ENCODE measurements at regions not wholly inside any gene's neighbourhood (a gene's known extent, or its start where the extent isn't known, plus 50 kb on each side); places are given as distances from the start of the nearest gene placed in this dataset.

DNA sequence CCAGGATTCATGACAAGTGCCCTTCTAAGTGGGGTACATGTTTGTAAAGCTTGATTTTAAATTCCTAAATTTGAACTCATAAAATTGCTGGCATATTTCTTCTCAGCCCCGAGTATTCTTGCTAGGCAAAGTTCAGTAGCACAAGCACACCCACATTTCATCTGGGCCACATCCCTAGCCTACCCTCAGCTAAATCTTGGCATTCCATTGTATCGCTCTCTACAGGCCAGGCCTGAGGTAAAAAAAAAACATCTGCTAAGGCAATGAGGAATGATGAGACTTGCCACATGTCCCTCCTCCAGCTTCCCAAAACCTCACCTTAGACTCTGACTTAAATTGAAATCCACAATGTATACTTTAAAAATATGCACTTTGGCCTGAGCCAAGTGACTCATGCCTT, 51.4 kb upstream of the VCX3B start:
- Histone ChIP-seq H3K4me1 (ENCODE audit: control insufficient read depth, extremely low read depth, insufficient read depth, low read length) (no peaks in the 10 kb centered on the region), H3K4me3 (ENCODE audit: control insufficient read depth in 2 of 3, extremely low read depth in 1 of 3, insufficient read depth in 2 of 3, low read depth in 1 of 3, low read length in 3 of 3) (no peak overlapping the region)
- FAIRE-seq = no peak

More for the DNA sequence above, 51.4 kb upstream of the VCX3B start:
- H3K9ac ChIP-seq (ENCODE audit: control insufficient read depth, extremely low read depth, insufficient read depth, low read length) = no peak overlapping the region
- TF ChIP-seq EZH2 (IDR thresholded peaks at IDR 0.05; ENCODE audit: low read length) = no peak
- TF ChIP-seq, protein P1, sequence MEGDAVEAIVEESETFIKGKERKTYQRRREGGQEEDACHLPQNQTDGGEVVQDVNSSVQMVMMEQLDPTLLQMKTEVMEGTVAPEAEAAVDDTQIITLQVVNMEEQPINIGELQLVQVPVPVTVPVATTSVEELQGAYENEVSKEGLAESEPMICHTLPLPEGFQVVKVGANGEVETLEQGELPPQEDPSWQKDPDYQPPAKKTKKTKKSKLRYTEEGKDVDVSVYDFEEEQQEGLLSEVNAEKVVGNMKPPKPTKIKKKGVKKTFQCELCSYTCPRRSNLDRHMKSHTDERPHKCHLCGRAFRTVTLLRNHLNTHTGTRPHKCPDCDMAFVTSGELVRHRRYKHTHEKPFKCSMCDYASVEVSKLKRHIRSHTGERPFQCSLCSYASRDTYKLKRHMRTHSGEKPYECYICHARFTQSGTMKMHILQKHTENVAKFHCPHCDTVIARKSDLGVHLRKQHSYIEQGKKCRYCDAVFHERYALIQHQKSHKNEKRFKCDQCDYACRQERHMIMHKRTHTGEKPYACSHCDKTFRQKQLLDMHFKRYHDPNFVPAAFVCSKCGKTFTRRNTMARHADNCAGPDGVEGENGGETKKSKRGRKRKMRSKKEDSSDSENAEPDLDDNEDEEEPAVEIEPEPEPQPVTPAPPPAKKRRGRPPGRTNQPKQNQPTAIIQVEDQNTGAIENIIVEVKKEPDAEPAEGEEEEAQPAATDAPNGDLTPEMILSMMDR (optimal IDR thresholded peaks at IDR 0.05 in 1 of 3, IDR thresholded peaks at IDR 0.05 in 1 of 3, conservative IDR thresholded peaks at IDR 0.05 in 1 of 3; ENCODE audit: extremely low read depth in 1 of 3, insufficient read depth in 2 of 3, low read length in 3 of 3) = no peak
- H3K36me3 ChIP-seq (ENCODE audit: control insufficient read depth in 2 of 2, extremely low read depth in 1 of 2, insufficient read depth in 2 of 2, low read length in 2 of 2) = no peaks in the 10 kb centered on the region
- dilution Hi-C loops (cut with MboI; ENCODE audit: extremely low pct_ligation_motif_present, low sequenced_read_pairs) = no loop called here
- H3K4me2 ChIP-seq (ENCODE audit: control insufficient read depth, extremely low read depth, insufficient read depth, low read depth, low read length) = no peak overlapping the region
- H3K27ac ChIP-seq (ENCODE audit: control insufficient read depth, insufficient read depth, low read length) = no peak overlapping the region
- H3K9me3 ChIP-seq (ENCODE audit: control insufficient read depth, low read depth, low read length) = no peaks in the 10 kb centered on the region
- H3K79me2 ChIP-seq (ENCODE audit: control insufficient read depth, insufficient read depth, low read length) = no peaks in the 10 kb centered on the region
- no peaks in the 10 kb centered on the region for H3K9me1 ChIP-seq (ENCODE audit: control insufficient read depth, extremely low read depth, insufficient read depth, low read length)
- no peaks in the 10 kb centered on the region for H4K20me1 ChIP-seq (ENCODE audit: control insufficient read depth, extremely low read depth, insufficient read depth, low read length)
- no peaks in the 10 kb centered on the region for H3K27me3 ChIP-seq (ENCODE audit: control insufficient read depth, extremely low read depth, insufficient read depth, low read length)
- DNase-seq (ENCODE audit: low read depth, low spot score) = no peak
- no peak overlapping the region for H2AFZ ChIP-seq (ENCODE audit: control insufficient read depth, low read length)
